T1000 (cell line): ENCODE measurements at regions not wholly inside any gene's neighbourhood (a gene's known extent, or its start where the extent isn't known, plus 50 kb on each side); places are given as distances from the start of the nearest gene placed in this dataset.

Experiments used
- DNase-seq: peaks from one replicate; lab custom pipeline; 2025; ENCODE audit warnings: mixed read lengths; lab: John Stamatoyannopoulos, UW

- DNase-seq: no peak
Measured at GRCh38 chr13:82817133-82817532, 1065.1 kb downstream of the SLITRK1 start.

GRCh38 chr13:82815791-82816190 is 1066.5 kb downstream of the SLITRK1 start:
- no peak for DNase-seq

- DNase-seq: no peak
Measured at GRCh38 chr13:82803341-82803740, 1078.9 kb downstream of the SLITRK1 start.

GRCh38 chr13:82802528-82802927 is 1079.7 kb downstream of the SLITRK1 start:
- DNase-seq: no peak

- DNase-seq: no peak
Measured at GRCh38 chr13:82800391-82800790, 1081.9 kb downstream of the SLITRK1 start.

GRCh38 chr13:82797876-82798275 is 1084.4 kb downstream of the SLITRK1 start:
- no peak for DNase-seq

GRCh38 chr13:82791035-82791434 is 1091.2 kb downstream of the SLITRK1 start:
- DNase-seq: no peak

GRCh38 chr13:82772816-82773215 is 1109.5 kb downstream of the SLITRK1 start:
- DNase-seq: no peak

GRCh38 chr13:82766732-82767321 is 1115.4 kb downstream of the SLITRK1 start:
- DNase-seq: no peak

- no peak for DNase-seq
Measured at GRCh38 chr13:82758044-82758443, 1124.2 kb downstream of the SLITRK1 start.

- DNase-seq: no peak
Measured at GRCh38 chr13:82751206-82751605, 1131.1 kb downstream of the SLITRK1 start.

- DNase-seq: no peak
Measured at GRCh38 chr13:82749551-82749950, 1132.7 kb downstream of the SLITRK1 start.

GRCh38 chr13:82747958-82748357 is 1134.3 kb downstream of the SLITRK1 start:
- DNase-seq: no peak

GRCh38 chr13:82747291-82747690 is 1135.0 kb downstream of the SLITRK1 start:
- DNase-seq: no peak

- no peak for DNase-seq
Measured at GRCh38 chr13:82740442-82740841, 1141.8 kb downstream of the SLITRK1 start.

- no peak for DNase-seq
Measured at GRCh38 chr13:82739881-82740280, 1142.4 kb downstream of the SLITRK1 start.

- no peak for DNase-seq
Measured at GRCh38 chr13:82729401-82729800, 1152.9 kb downstream of the SLITRK1 start.

- no peak for DNase-seq
Measured at GRCh38 chr13:82720986-82721385, 1161.3 kb downstream of the SLITRK1 start.

GRCh38 chr13:82719987-82720386 is 1162.3 kb downstream of the SLITRK1 start:
- DNase-seq: no peak

- DNase-seq: no peak
Measured at GRCh38 chr13:82717249-82717648, 1165.0 kb downstream of the SLITRK1 start.

- no peak for DNase-seq
Measured at GRCh38 chr13:82713687-82714405, 1168.4 kb downstream of the SLITRK1 start.

GRCh38 chr13:82702513-82702912 is 1179.8 kb downstream of the SLITRK1 start:
- DNase-seq: no peak

- no peak for DNase-seq
Measured at GRCh38 chr13:82701020-82701419, 1181.3 kb downstream of the SLITRK1 start.

GRCh38 chr13:82698941-82699340 is 1183.3 kb downstream of the SLITRK1 start:
- DNase-seq: no peak
